HPDE6-E6E7 (cell line): ENCODE measurements at regions not wholly inside any gene's neighbourhood (a gene's known extent, or its start where the extent isn't known, plus 50 kb on each side); places are given as distances from the start of the nearest gene placed in this dataset.
A peak's percentile ranks its signal among the peaks of the same experiment; 100 is the strongest.
"Not testable (repeated sequence)": the region's sequence is repeated elsewhere in the genome, so short reads cannot be mapped to it uniquely, and the experiment has no call there.

Source experiments
- DNase-seq: peaks from one replicate; pipeline ENCODE4 v3.0.0; 2011; ENCODE audit warnings: missing footprints; ENCODE audit errors: extremely low spot score

- peak; percentile 33 for DNase-seq
These were observed 1639.4 kb upstream of the C9orf72 start for GRCh38 chr9:29212397-29213387.

GRCh38 chr9:29213417-29214153 is 1640.3 kb upstream of the C9orf72 start, which contains the start of gene LINGO2:
TSS of gene LINGO2 (minus strand) at chr9:29213601.
- DNase-seq: peak; percentile 48

DNA sequence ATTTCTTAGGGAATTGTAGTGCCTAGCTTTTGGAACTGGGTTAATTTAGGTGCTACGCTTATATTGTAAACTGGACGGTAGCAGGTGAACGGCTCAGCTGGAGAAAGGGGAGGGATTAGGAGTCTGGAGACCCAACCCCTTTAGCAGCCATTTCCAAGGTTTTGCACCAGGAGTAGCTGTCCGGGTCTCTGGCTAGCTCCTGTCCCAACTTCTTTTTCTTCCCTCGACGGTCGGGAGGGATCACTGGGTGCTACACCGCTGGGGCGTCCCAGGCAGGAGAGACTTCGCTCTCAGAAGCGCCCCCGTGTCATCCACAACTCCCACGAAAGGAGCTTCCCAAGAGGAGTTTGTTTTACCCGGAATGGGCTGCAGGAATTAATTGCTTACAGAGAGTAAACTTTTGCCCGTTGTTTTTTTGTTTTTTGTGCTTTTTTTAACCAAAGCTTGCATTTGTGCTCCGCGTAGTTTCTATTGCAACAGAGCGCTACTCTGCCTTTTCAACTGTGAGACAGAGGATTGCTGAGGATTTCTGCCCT is 1640.9 kb upstream of the C9orf72 start:
- peak; percentile 77 for DNase-seq

GRCh38 chr9:29214690-29215253 is 1641.5 kb upstream of the C9orf72 start:
- DNase-seq: peak; percentile 9

DNA sequence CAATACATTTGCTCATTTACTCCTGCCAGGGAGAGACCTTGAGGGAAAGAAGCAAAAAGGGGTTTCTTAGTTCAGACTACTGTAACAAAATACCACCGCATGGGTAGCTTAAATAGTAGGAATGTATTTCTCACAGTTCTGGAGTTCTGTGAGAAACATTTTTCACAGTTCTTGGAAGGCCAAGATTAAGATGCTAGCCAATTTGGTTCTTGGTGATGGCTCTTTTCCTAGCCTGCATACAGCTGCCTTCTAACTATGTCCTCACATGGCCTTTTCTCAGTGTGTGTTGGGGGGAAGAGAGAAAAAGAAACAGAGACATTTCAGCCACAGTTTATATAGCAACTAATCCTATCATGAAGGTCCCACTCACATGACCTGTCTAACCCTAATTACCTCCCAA is 1644.7 kb upstream of the C9orf72 start:
- DNase-seq: no peak

- DNase-seq: no peak
These were observed 1647.4 kb upstream of the C9orf72 start for GRCh38 chr9:29220596-29221251.

- DNase-seq: no peak
These were observed 1655.3 kb upstream of the C9orf72 start for GRCh38 chr9:29228558-29228957.

GRCh38 chr9:29230931-29231330 is 1657.7 kb upstream of the C9orf72 start:
- DNase-seq: no peak

GRCh38 chr9:29233193-29233592 is 1659.9 kb upstream of the C9orf72 start:
- DNase-seq: no peak

- peak; percentile 4 for DNase-seq
These were observed 1668.0 kb upstream of the C9orf72 start for GRCh38 chr9:29241320-29241719.

DNA sequence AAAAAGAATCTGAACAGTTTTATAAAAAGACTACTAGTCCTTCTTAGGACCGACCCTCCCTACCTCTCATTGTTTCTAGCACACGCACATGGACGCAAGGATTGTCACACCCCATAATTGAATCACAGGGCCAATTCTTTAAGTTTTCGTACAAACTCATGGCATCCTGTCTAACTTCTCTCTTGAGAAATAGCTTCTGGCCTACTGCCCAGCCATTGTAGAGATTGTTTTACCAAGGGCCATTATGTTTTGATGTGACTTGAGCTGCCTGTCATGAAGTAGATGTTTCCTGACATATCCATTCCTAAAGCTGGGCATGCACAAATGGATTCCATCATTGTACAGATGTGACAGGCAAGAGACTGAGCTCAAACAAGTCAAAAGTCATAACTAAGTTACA is 1672.1 kb upstream of the C9orf72 start:
- no peak for DNase-seq

DNA sequence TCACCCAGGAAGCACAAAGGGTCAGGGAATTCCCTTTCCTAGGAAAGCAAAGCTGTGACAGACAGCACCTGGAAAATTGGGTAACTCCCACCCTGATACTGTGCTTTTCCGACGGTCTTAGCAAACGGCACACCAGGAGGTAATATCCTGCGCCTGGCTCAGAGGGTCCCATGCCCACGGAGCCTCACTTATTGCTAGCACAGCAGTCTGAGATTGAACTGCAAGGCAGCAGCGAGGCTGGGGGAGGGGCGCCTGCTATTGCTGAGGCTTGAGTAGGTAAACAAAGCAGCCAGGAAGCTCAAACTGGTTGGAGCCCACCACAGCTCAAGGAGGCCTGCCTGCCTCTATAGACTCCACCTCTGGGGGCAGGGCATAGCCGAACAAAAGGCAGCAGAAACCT is 1697.1 kb upstream of the C9orf72 start:
- DNase-seq: not testable (repeated sequence)

DNA sequence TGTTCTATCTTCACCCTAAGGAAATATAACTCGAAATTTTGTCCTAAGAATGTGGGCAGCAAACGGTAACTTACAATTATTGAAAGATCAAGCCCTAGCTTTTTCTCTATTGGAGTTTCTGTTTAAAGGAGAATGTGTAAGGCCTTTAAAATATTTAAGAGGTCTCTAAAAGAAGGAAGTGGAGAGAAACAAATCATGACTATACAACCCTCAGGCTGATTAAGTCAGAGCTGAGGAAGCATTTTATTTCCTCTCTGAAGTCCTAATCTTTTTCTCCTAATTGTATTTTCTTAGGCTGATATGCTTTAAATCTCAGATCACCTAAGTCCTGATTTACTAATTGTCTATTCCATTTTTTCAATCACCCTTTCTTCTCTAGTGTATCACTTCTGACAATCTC is 1708.8 kb upstream of the C9orf72 start:
- DNase-seq: no peak

DNA sequence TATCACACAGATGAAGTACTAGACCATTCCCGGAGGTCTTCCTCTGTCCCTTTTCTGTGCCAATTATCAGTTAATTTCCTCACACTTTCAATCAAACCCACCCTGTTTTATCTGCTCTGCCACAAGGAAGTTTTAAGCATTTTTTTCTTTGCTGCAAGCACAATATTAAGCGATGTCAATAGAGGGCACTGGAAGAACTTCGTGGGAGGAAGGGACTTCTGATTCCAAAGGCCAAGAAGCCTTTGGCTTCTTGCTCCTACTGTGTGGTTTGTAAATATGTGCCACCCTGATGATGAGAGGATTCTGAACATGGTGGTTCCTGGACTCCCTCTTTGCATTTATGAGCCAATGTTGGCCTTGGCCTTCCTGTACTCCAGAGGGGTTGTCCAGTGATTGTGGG is 1712.5 kb upstream of the C9orf72 start:
- DNase-seq: no peak

GRCh38 chr9:29289365-29289764 is 1716.1 kb upstream of the C9orf72 start:
- DNase-seq: no peak

GRCh38 chr9:29290516-29290915 is 1717.2 kb upstream of the C9orf72 start:
- DNase-seq: no peak

DNA sequence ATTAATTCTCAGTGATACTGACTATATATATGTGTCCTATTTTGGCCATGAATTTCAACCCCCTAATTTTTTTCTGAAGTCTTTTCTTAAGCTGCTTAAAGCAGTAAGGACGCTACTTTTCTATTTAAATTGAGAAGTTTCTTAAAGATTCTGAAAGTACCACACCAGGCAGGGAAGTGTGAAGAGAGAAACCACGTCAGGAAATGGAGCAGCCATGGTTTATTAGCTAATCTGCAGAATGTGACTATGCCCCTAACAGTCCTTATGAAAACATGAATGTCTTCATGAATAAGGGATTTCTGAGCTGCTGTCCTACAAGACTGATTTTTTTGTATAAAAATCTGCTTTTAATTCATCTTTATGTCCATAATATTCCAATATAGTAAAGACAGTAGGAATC is 1724.3 kb upstream of the C9orf72 start:
- DNase-seq: no peak

GRCh38 chr9:29311221-29311620 is 1737.9 kb upstream of the C9orf72 start:
- DNase-seq: no peak

DNA sequence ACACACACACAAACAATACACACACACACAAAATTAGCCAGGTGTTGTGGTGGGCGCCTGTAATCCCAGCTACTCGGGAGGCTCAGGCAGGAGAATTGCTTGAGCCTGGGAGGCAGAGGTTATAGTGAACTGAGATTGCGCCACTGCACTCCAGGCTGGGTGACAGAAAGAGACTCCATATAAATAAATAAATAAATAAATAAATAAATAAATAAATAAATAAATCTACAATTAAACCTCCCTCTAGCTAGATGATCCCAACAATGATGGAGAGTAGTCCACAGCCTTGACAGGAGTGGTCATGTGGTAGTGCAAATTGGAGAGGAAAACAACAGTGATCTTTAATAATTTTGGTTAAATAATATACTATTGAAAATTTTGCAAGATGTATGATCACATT is 1739.0 kb upstream of the C9orf72 start:
- no peak for DNase-seq

- DNase-seq: no peak
These were observed 1746.6 kb upstream of the C9orf72 start for GRCh38 chr9:29319736-29320513.

DNA sequence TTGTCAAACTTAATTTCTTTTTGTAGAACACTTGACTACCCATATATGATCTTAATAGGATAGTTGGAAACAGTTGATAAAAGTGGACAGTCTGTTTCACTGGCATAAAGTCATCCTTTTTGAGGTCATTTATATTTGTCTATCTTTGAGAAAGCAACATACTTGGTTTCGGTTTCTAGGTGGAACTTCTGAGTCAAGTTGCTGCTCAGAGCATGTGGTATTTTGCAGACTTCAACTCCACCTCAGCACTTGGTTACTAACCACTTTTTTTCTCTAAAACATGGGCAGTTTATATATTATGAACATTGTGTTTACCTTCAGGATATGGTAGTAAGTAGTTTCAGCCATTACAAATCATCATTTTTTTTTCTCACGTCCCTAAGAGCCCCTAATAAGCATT is 1749.0 kb upstream of the C9orf72 start:
- no peak for DNase-seq
